Putamen (tissue), 1 donor: ENCODE measurements at regions not wholly inside any gene's neighbourhood (a gene's known extent, or its start where the extent isn't known, plus 50 kb on each side); places are given as distances from the start of the nearest gene placed in this dataset.

Experiments
- DNase-seq: peaks from one replicate; pipeline ENCODE4 v3.0.0-alpha.2; 2016; ENCODE audit warnings: low spot score

GRCh38 chr3:16809482-16809881 is 75.3 kb upstream of the PLCL2 start:
- peak; percentile 77 for DNase-seq

DNA sequence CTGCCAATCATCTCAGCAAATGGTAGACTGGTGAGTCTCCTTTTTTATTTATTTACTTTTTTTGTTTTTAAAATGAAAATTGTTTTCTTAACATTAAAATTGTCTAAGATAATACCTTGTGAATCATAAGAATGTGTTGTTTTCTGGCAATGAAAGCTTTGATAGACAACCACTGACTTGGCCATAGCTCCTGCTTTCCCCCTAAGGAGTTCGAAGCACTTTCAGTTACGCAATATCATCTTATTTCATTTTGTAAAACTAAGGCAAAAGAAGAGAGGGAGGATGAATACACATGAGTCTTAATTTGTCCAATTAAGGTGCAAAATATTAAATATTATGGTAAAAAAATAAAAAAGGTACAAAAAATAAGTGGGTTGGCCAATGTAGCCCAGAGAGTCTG is 74.8 kb upstream of the PLCL2 start:
- DNase-seq, result no peak

DNA sequence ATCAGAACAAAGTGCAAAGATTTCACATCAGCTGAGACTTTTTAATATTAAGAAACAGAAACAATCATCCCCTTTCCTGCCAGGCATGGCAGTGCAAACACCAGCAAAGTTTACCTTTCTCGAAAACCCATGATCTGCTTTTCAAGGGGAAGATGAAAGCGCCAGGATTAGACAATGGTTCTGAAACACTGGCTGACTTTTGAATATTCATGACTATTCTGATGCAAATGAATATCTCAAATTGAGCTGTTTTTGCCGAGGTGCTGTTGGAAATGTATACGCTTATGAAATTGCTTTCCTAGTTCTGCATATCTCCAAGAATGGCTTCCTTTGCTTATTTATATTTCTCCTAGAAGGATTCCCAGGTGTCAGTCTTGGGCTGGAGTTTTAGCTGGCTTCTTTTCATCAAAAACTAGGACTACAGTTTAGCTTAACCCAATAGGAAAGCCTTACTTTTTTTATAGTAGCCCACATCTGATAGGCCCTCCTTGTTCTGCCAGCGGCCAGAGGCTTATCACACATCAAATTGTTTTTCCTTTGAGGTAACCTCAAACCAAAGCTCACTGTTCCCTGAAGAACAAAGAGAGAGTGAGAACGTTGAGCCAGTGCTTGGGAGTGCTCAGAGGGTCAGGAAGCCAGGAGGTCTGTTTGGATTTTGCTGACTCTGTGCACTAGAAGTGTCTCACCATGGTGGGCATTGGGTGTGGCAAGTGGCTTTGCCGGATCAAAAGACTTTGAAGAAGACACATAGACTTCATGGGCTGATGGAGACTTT is 74.0 kb upstream of the PLCL2 start:
- DNase-seq, result no peak

GRCh38 chr3:16811950-16812349 is 72.8 kb upstream of the PLCL2 start:
- DNase-seq, result peak; percentile 60

- DNase-seq, result no peak
These were observed 71.4 kb upstream of the PLCL2 start for GRCh38 chr3:16813336-16813735.

GRCh38 chr3:16816048-16816780 is 68.5 kb upstream of the PLCL2 start:
- DNase-seq, result no peak

DNA sequence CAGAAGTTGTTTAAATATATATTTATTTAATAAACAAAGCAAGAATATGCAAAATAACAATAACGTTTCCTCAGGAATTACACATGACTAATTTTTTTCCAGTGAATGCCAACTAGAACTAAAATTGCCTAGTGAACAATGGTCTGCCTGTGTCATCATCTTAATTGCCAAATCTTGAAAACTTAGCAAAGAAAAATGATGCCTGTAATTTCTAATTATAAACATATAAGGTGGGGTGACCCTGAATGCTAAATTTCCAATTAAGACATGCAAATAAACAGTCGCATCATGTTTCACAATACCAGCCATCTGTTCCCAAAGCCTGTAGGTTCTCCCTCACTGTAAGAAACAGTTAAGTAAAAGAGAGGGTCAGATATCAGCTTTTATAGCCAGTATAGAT is 67.6 kb upstream of the PLCL2 start:
- DNase-seq, result no peak

DNA sequence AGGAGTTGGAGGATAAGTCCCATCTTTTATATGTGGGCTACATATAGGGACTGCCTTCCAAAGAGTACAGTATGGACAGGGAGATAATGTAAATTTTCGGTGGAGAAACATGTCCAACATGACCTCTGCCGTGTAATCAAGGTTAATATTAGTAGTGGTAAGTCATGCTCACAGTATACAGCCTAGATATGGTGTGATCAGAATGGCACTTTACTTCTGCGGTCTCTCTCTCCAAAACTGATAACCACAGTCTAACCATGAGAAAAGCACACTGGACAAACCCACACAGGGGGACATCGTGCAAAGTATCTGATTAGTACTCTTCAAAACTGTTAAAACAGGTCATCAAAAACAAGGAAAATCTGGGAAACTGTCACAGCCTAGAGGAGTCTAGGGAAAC is 66.6 kb upstream of the PLCL2 start:
- DNase-seq, result no peak

GRCh38 chr3:16818945-16819344 is 65.8 kb upstream of the PLCL2 start:
- DNase-seq, result no peak

- DNase-seq, result no peak
These were observed 64.3 kb upstream of the PLCL2 start for GRCh38 chr3:16820485-16820884.

GRCh38 chr3:16821053-16821452 is 63.7 kb upstream of the PLCL2 start:
- no peak for DNase-seq

GRCh38 chr3:16824081-16824696 is 60.6 kb upstream of the PLCL2 start:
- no peak for DNase-seq

DNA sequence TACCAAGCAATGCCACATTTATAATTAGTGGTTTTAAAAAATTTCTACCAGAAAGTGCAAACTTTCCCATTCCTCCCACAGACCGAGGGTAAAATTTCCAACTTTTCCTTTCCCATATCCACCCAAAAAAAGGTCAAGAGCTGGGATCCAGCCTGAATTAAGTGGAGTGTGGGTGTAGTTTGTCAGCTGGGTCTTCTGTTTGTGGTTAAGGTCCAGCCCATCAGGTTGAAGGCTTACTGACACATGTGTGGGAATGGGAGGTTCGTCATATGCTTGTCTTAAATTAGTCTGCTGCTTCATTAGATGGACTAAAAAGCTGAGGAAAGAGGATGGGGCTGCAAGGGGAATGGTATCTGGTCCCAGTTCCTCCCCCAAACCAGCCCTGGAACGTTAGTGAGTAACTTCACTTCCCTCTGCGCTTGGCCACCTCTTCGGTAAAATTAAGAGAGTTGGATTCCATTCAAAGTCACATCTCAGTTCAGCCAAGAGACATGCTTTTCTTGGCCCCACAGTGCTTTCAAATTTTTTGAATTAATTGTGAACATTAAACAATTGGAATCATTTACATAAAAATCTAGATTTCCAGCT is 59.0 kb upstream of the PLCL2 start:
- DNase-seq, result no peak

- no peak for DNase-seq
These were observed 55.9 kb upstream of the PLCL2 start for GRCh38 chr3:16828815-16829214.

DNA sequence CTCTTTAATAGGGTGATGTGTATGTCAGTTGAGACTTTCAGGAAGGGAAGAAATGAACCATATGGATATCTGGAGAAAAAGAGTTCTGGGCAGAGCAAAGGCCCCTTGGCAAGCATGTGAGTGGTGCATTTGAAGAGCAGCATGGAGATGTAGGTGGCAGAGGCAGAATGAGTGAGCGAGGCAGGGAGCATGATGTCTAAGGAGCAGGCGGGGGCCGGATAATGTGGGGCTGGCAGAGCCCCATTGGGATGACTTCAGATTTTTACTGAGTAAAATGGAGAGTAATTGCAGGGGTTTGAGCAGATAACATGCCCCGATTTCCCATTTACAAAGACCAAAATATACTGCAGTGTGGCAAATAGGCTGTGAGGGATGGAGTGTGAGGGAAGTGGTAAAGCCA is 52.9 kb upstream of the PLCL2 start:
- DNase-seq, result no peak

DNA sequence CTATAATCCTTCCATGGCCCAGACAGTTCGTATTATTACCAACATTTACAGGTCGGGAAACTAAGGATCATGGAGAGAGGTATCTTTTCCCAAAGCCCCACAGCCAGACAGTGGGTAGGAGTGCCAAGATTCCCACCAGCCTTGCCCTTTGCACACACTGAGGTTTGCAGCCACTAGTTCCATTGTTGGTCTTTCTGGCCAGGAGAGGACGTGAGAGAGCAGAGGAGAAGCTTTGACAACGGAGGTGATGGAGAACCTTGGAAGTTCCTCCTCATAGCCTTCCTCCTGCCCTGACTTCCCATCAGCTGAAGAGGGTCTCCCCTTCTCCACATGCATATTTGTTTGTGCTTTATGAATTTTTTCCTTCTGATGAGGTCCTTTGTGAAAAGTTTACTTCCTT is 50.5 kb upstream of the PLCL2 start:
- DNase-seq, result no peak

GRCh38 chr3:16834753-16835152 is 50.0 kb upstream of the PLCL2 start:
- DNase-seq, result no peak
